H1 (cell line): ENCODE measurements at regions not wholly inside any gene's neighbourhood (a gene's known extent, or its start where the extent isn't known, plus 50 kb on each side); places are given as distances from the start of the nearest gene placed in this dataset.

ENCODE experiments used
- CTCF ChIA-PET: fragments of 300-600 bp; sonication (Branson Sonifier 250); formaldehyde crosslinking; loops from one replicate; lab custom pipeline; 2021; ENCODE audit not compliant: partially characterized antibody; lab: Charles Lee
- POLR2A ChIA-PET: fragments of 300-600 bp; sonication (Branson Sonifier 250); formaldehyde crosslinking; loops from one replicate; lab custom pipeline; 2021; ENCODE audit warnings: inconsistent platforms; ENCODE audit not compliant: partially characterized antibody; lab: Charles Lee
- DNase-seq, 2 experiments: peaks; one replicate each; pipeline versions ENCODE4 v3.0.0 to v3.0.0-alpha.2; 2010 to 2022; ENCODE audit warnings: low spot score in 2 of 2, low read depth in 1 of 2, mixed read lengths in 1 of 2
- FAIRE-seq: peaks from 2 replicates; lab custom pipeline; 2011; peaks lifted over from hg19 to GRCh38; lab: Jason Lieb, UNC
- H2AFZ ChIP-seq: 2 replicates; pipeline ENCODE4 v1.8.1; 2012; ENCODE audit warnings: low read length, inconsistent platforms
- H2AK5ac ChIP-seq: 2 replicates; pipeline ENCODE4 v1.6.1; 2013; ENCODE audit warnings: low read depth, low read length
- H2BK120ac ChIP-seq: replicated peaks from 2 replicates; pipeline ENCODE3; 2013; ENCODE audit warnings: low read depth, low read length, inconsistent platforms
- H2BK12ac ChIP-seq: 2 replicates; pipeline ENCODE4 v1.6.1; 2013; ENCODE audit warnings: low read depth, low read length
- H2BK15ac ChIP-seq: 2 replicates; pipeline ENCODE4 v1.6.1; 2013; ENCODE audit warnings: low read length
- H2BK20ac ChIP-seq: 2 replicates; pipeline ENCODE4 v1.6.1; 2013; ENCODE audit warnings: low read length
- H2BK5ac ChIP-seq: 2 replicates; pipeline ENCODE4 v1.6.1; 2013; ENCODE audit warnings: low read depth, low read length
- H3K14ac ChIP-seq: 2 replicates; pipeline ENCODE4 v1.6.1; 2013; ENCODE audit warnings: inconsistent platforms; ENCODE audit not compliant: insufficient read length
- H3K18ac ChIP-seq: 2 replicates; pipeline ENCODE4 v1.6.1; 2013; ENCODE audit warnings: low read length; ENCODE audit errors: extremely low read depth
- H3K23ac ChIP-seq: 2 replicates; pipeline ENCODE4 v1.6.1; 2013; ENCODE audit warnings: inconsistent platforms; ENCODE audit not compliant: insufficient read length
- H3K23me2 ChIP-seq: 2 replicates; pipeline ENCODE4 v1.6.1; 2013; ENCODE audit warnings: low read depth, low read length
- H3K27ac ChIP-seq: 2 replicates; pipeline ENCODE4 v1.6.1; 2011; ENCODE audit warnings: low read depth, low read length, inconsistent platforms
- H3K27me3 ChIP-seq, 4 experiments: replicated peaks in 1 of 4; 1 replicate in 1 of 4; 2 replicates in 3 of 4; pipeline versions ENCODE4 v1.6.1 to v1.8.1; 2011 to 2013; ENCODE audit warnings: low read length in 3 of 4, mild to moderate bottlenecking in 3 of 4, inconsistent platforms in 2 of 4, mixed read lengths in 2 of 4, moderate library complexity in 1 of 4; ENCODE audit not compliant: control insufficient read depth in 3 of 4, insufficient read depth in 3 of 4; ENCODE audit errors: extremely low read depth in 1 of 4
- H3K36me3 ChIP-seq, 4 experiments: 2 replicates each; pipeline versions ENCODE4 v1.6.1 to v1.8.1; 2011 to 2013; ENCODE audit warnings: mild to moderate bottlenecking in 4 of 4, low read length in 3 of 4, moderate library complexity in 2 of 4, control low read depth in 1 of 4, inconsistent platforms in 1 of 4; ENCODE audit not compliant: insufficient read depth in 4 of 4, control insufficient read depth in 2 of 4
- H3K4ac ChIP-seq: replicated peaks from 2 replicates; pipeline ENCODE3; 2013; ENCODE audit warnings: low read length, low read depth, mixed read lengths, inconsistent platforms; ENCODE audit not compliant: insufficient read length
- H3K4me1 ChIP-seq, 4 experiments: replicated peaks in 1 of 4; 1 replicate in 1 of 4; 2 replicates in 3 of 4; pipeline versions ENCODE4 v1.6.1 to v1.8.1; 2011 to 2013; ENCODE audit warnings: low read length in 3 of 4, inconsistent platforms in 2 of 4, mixed read lengths in 1 of 4; ENCODE audit not compliant: insufficient read depth in 4 of 4, control insufficient read depth in 3 of 4
- H3K4me2 ChIP-seq, 2 experiments: 2 replicates each; pipeline versions ENCODE4 v1.6.1 to v1.8.1; 2011 to 2013; ENCODE audit warnings: low read depth in 2 of 2, low read length in 2 of 2, control low read depth in 1 of 2, inconsistent platforms in 1 of 2, mild to moderate bottlenecking in 1 of 2; ENCODE audit not compliant: insufficient read depth in 1 of 2
- H3K4me3 ChIP-seq, 4 experiments: fragments of 200-600, 300-600 bp in 1 of 4; sonication (generic), shearing (Covaris generic), sonication (Bioruptor Twin) in 1 of 4; 2 replicates each; pipeline versions ENCODE4 v1.5.1 to v1.8.1; 2011 to 2016; ENCODE audit warnings: low read length in 4 of 4, low read depth in 3 of 4, control low read depth in 2 of 4, inconsistent platforms in 2 of 4, mild to moderate bottlenecking in 2 of 4, mixed read lengths in 1 of 4, moderate library complexity in 1 of 4; ENCODE audit not compliant: insufficient read depth in 2 of 4; ENCODE audit errors: extremely low read depth in 1 of 4
- H3K56ac ChIP-seq: replicated peaks from 2 replicates; pipeline ENCODE3; 2013; ENCODE audit warnings: low read depth, mild to moderate bottlenecking, mixed read lengths, low read length, inconsistent platforms; ENCODE audit not compliant: insufficient read length
- H3K79me1 ChIP-seq: 2 replicates; pipeline ENCODE4 v1.6.1; 2013; ENCODE audit warnings: low read depth, low read length, control low read depth
- H3K79me2 ChIP-seq, 2 experiments: 2 replicates each; pipeline versions ENCODE4 v1.6.1 to v1.8.1; 2012 to 2013; ENCODE audit warnings: low read length in 2 of 2, mild to moderate bottlenecking in 2 of 2, inconsistent platforms in 1 of 2; ENCODE audit not compliant: insufficient read depth in 2 of 2, control insufficient read depth in 1 of 2
- H3K9ac ChIP-seq, 4 experiments: replicated peaks in 1 of 4; 1 replicate in 1 of 4; 2 replicates in 3 of 4; pipeline versions ENCODE4 v1.6.1 to v1.8.1; 2011 to 2013; ENCODE audit warnings: low read depth in 3 of 4, low read length in 3 of 4, control low read depth in 2 of 4, mild to moderate bottlenecking in 2 of 4, moderate library complexity in 2 of 4, inconsistent platforms in 1 of 4; ENCODE audit errors: extremely low read depth in 1 of 4
- H3K9me3 ChIP-seq, 2 experiments: 2 replicates each; pipeline versions ENCODE4 v1.6.1 to v1.8.1; 2012 to 2013; ENCODE audit warnings: mild to moderate bottlenecking in 2 of 2, moderate library complexity in 2 of 2, control low read depth in 1 of 2, inconsistent platforms in 1 of 2, low read depth in 1 of 2, low read length in 1 of 2, mixed read lengths in 1 of 2; ENCODE audit not compliant: insufficient read depth in 2 of 2
- H4K20me1 ChIP-seq, 2 experiments: replicated peaks in 1 of 2; 2 replicates each; pipeline versions ENCODE3 to v1.8.1; 2011 to 2013; ENCODE audit warnings: inconsistent platforms in 2 of 2, low read length in 2 of 2, mild to moderate bottlenecking in 1 of 2; ENCODE audit not compliant: insufficient read depth in 2 of 2, control insufficient read depth in 1 of 2
- H4K5ac ChIP-seq: 2 replicates; pipeline ENCODE4 v1.6.1; 2013; ENCODE audit warnings: low read length, low read depth, mixed read lengths, inconsistent platforms; ENCODE audit not compliant: insufficient read length
- H4K8ac ChIP-seq: 2 replicates; pipeline ENCODE4 v1.8.0; 2013; ENCODE audit warnings: mild to moderate bottlenecking, moderate library complexity, low read length, inconsistent platforms; ENCODE audit not compliant: insufficient read depth; ENCODE audit errors: extremely low read depth
- H4K91ac ChIP-seq: replicated peaks from 2 replicates; pipeline ENCODE3; 2013; ENCODE audit warnings: low read length, mixed read lengths, inconsistent platforms; ENCODE audit not compliant: insufficient read length
- EGR1 ChIP-seq: IDR thresholded peaks from 2 replicates; pipeline ENCODE4 v1.6.1; 2011; ENCODE audit warnings: low read depth, low read length, borderline replicate concordance
- RAD21 ChIP-seq, 2 experiments: IDR thresholded peaks in 1 of 2; conservative IDR thresholded peaks in 1 of 2; 2 replicates each; pipeline ENCODE4 v1.6.1; 2011; ENCODE audit warnings: low read depth in 2 of 2, low read length in 2 of 2, improper control_type of control experiment in 1 of 2, inconsistent platforms in 1 of 2, mild to moderate bottlenecking in 1 of 2, moderate library complexity in 1 of 2
- YY1 ChIP-seq: IDR thresholded peaks from 2 replicates; pipeline ENCODE4 v1.6.1; 2011; ENCODE audit warnings: low read depth, mild to moderate bottlenecking, low read length
- WGBS, 2 experiments: shearing (Covaris generic) in 1 of 2; methylation state at CpG; one replicate each; pipeline versions ENCODE4 v1.1.6 to v1.1.7; 2013 to 2015; ENCODE audit warnings: low lambda C conversion rate in 2 of 2, mixed read lengths in 2 of 2, inconsistent platforms in 1 of 2, low coverage in 1 of 2, missing lambda C conversion rate in 1 of 2; ENCODE audit not compliant: insufficient replicate concordance in 2 of 2, insufficient coverage in 1 of 2, insufficient read length in 1 of 2; ENCODE audit errors: extremely low coverage in 1 of 2, missing lambda C conversion rate in 1 of 2; 5-methylcytosine and 5-hydroxymethylcytosine counted together
- TF ChIP-seq, protein P1 (sequence below), 3 experiments: IDR thresholded peaks; 1 replicate in 2 of 3; 2 replicates in 1 of 3; pipeline versions ENCODE4 v1.5.1 to v1.6.1; 2011; ENCODE audit warnings: low read length in 3 of 3, mild to moderate bottlenecking in 3 of 3, inconsistent platforms in 2 of 3, low read depth in 1 of 3, moderate library complexity in 1 of 3; ENCODE audit not compliant: insufficient read depth in 1 of 3; ENCODE audit errors: control extremely low read depth in 1 of 3

DNA sequence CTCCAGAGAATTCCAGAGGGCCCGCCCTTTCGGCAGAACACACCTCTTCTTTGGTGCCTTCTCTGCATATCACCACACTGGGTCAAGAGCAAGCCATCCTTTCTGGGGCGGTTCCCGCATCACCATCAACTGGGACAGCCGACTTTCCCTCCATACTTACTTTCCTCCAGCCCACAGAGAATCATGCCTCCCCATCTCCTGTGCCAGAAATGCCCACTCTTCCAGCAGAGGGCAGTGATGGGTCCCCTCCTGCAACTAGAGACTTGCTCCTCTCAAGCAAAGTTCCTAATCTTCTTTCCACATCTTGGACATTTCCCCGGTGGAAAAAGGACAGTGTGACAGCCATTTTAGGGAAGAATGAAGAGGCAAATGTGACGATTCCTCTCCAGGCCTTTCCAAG lies 157.7 kb downstream of the C11orf91 start:
- no peaks in the 10 kb centered on the region for H3K9me3 ChIP-seq
- no peaks in the 10 kb centered on the region for H3K4me1 ChIP-seq
- H3K36me3 ChIP-seq, result no peaks in the 10 kb centered on the region
- ChIA-PET POLR2A (no interaction called here), CTCF (interaction anchor here (0.7 to 9.6 kb wide), 28 partner anchors 8 to 287 kb away, joined by 3 to 167 read pairs (median 4); no protein-coding TSS in a partner anchor)
- no peak overlapping the region for H3K23ac ChIP-seq
- TF ChIP-seq, protein P1, sequence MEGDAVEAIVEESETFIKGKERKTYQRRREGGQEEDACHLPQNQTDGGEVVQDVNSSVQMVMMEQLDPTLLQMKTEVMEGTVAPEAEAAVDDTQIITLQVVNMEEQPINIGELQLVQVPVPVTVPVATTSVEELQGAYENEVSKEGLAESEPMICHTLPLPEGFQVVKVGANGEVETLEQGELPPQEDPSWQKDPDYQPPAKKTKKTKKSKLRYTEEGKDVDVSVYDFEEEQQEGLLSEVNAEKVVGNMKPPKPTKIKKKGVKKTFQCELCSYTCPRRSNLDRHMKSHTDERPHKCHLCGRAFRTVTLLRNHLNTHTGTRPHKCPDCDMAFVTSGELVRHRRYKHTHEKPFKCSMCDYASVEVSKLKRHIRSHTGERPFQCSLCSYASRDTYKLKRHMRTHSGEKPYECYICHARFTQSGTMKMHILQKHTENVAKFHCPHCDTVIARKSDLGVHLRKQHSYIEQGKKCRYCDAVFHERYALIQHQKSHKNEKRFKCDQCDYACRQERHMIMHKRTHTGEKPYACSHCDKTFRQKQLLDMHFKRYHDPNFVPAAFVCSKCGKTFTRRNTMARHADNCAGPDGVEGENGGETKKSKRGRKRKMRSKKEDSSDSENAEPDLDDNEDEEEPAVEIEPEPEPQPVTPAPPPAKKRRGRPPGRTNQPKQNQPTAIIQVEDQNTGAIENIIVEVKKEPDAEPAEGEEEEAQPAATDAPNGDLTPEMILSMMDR (IDR thresholded peaks at IDR 0.05; ENCODE audit: control extremely low read depth in 1 of 3, insufficient read depth in 1 of 3, low read depth in 1 of 3, low read length in 3 of 3), result peak; percentile 83 to 89 (median 85)
- TF ChIP-seq RAD21 (IDR thresholded peaks at IDR 0.05 in 1 of 2, conservative IDR thresholded peaks at IDR 0.05 in 1 of 2; ENCODE audit: low read depth in 2 of 2, low read length in 2 of 2) (peak; percentile 70 to 83), EGR1 (no peak), YY1 (peak; percentile 69; the same call in 1 of the 2 replicates)
- H4K20me1 ChIP-seq, result no peaks in the 10 kb centered on the region
- H2BK5ac ChIP-seq, result no peak overlapping the region
- H2BK20ac ChIP-seq, result no peak overlapping the region
- no peak overlapping the region for H2AFZ ChIP-seq
- H3K27me3 ChIP-seq, result no peaks in the 10 kb centered on the region
- no peak overlapping the region for H2BK120ac ChIP-seq
- 79% methylated on average over 7 of the region's 7 CpGs; no CpG with 5 or more reads in 1 of the 2 experiments for WGBS, 2 experiments
- H3K4me3 ChIP-seq, result no peak overlapping the region
- no peak overlapping the region for H3K9ac ChIP-seq
- H2BK12ac ChIP-seq, result no peak overlapping the region
- FAIRE-seq, result peak; percentile 79
- no peak overlapping the region for H3K14ac ChIP-seq
- no peak overlapping the region for H3K18ac ChIP-seq
- H4K5ac ChIP-seq, result no peak overlapping the region
- H3K4ac ChIP-seq, result no peak overlapping the region
- H3K56ac ChIP-seq, result no peak overlapping the region
- no peaks in the 10 kb centered on the region for H3K79me2 ChIP-seq
- H2BK15ac ChIP-seq, result no peak overlapping the region
- no peaks in the 10 kb centered on the region for H3K79me1 ChIP-seq
- no peak overlapping the region for H3K4me2 ChIP-seq
- H3K27ac ChIP-seq, result no peak overlapping the region
- no peak overlapping the region for H2AK5ac ChIP-seq
- H4K91ac ChIP-seq, result no peak overlapping the region
- H3K23me2 ChIP-seq, result no peaks in the 10 kb centered on the region
- H4K8ac ChIP-seq, result no peak overlapping the region
- peak; percentile 34 to 82 for DNase-seq
